LNCAP (cell line): ENCODE measurements at regions not wholly inside any gene's neighbourhood (a gene's known extent, or its start where the extent isn't known, plus 50 kb on each side); places are given as distances from the start of the nearest gene placed in this dataset.

Experiments
- CTCF ChIP-seq: fragments of 450-650 bp; IDR thresholded peaks from 2 replicates; pipeline ENCODE4 v1.5.1; 2017; ENCODE audit warnings: mild to moderate bottlenecking

- TF ChIP-seq CTCF, result no peak
These were observed 78.3 kb upstream of the MAP4K3 start for GRCh38 chr2:39515273-39515896.

DNA sequence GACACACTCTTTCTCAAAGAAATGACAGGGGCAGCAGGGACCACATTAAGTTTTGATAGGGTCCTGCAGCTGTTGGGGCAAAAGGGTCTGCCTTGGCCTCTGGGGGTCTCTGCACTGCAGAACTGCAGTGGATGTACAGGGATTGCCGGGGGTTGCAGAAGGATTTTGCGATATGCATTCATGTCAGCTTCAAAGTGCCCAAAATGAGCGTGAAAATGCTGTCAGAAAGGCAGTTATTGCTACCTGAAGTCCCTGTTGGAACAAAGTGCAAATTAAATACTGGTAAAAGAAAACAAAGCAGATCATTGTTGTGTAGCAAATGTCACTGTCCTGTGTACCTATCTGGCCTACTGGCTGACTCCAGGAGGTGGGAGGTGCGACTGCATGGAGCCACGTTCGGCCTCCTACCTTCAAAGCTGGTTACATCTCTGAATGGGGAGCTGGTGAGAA, 78.8 kb upstream of the MAP4K3 start:
- TF ChIP-seq CTCF, result no peak

GRCh38 chr2:39516347-39517101, 79.4 kb upstream of the MAP4K3 start:
- TF ChIP-seq CTCF, result no peak

DNA sequence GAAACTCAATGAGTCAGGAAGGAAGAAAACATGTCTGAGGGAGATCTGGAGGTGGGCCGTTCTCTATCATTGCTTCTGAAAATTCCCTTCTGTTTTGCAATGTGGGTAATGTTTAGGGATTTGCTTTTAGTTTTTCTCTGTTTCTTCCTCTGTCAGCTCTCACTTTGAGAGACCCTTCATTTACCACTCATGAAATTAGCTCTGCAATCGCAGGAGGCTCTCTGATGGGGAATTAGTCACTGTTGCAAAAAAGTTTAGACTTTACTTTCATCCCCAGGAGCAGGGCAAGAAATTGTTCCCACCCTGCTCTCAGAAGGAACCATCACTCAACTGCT, 80.0 kb upstream of the MAP4K3 start:
- TF ChIP-seq CTCF, result no peak

- TF ChIP-seq CTCF, result no peak
These were observed 80.5 kb upstream of the MAP4K3 start for GRCh38 chr2:39517622-39518021.

GRCh38 chr2:39519886-39520285, 82.8 kb upstream of the MAP4K3 start:
- TF ChIP-seq CTCF, result no peak

DNA sequence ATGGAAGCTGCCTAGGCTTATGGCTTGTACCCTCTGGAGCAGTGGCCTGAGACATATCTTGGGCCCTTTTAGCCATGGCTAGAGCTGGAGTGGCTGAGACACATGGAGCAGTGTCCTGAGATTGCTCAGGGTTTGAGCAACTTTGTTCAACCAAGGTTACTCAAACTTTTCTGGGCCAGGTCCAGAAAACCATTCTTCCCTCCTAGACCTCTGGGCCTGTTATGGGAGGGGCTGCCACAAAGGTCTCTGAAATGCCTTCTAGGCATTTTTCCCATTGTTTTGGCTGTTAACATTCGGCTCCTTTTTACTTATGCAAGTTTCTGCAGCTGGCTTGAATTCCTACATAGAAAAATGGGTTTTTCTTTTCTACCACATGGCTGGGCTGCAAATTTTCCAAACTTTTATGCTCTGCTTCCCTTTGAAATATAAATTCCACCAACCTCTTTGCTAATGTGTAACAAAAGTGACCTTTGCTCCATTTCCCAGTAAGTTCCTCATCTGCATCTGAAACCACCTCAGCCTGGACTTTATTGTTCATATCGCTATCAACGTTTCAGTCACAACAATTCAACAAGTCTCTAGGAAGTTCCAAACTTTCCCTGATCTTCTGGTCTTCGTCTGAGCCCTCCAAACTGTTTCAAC, 84.9 kb upstream of the MAP4K3 start:
- no peak for TF ChIP-seq CTCF
